ENCODE measurements at regions not wholly inside any gene's neighbourhood (a gene's known extent, or its start where the extent isn't known, plus 50 kb on each side); places are given as distances from the start of the nearest gene placed in this dataset.

DNA sequence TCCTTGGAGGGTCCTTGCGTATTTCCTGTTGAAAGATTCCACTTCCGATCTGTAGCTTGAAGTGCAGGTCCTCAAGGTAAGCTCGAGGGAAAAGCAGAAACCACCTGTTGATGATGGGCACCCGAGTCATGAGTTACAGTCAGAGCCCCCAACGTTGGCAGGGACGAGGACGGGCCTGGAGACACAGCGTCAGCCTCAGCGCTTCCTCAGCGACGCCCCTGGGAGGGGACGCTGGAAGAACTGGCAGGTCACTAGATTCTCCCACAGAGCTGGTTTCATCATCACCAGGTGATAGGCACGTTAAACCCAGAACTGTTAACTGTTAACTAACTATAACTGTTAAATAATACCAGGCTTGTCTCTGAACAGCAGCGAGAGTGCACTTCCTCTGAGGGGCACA is 101.8 kb downstream of the TNFAIP2 start (continued):
- TF ChIP-seq TBX2 (CRISPR knock-in tag; IDR thresholded peaks at IDR 0.05; ENCODE audit: borderline replicate concordance), result 0 out of 2 replicates have a peak, but pooled peaks have one; percentile 38
- no peak for TF ChIP-seq ZNF460 (CRISPR knock-in tag; IDR thresholded peaks at IDR 0.05; ENCODE audit: borderline replicate concordance)
- no peak for TF ChIP-seq ZNF557 (CRISPR knock-in tag; IDR thresholded peaks at IDR 0.05)
- TF ChIP-seq, protein P1, sequence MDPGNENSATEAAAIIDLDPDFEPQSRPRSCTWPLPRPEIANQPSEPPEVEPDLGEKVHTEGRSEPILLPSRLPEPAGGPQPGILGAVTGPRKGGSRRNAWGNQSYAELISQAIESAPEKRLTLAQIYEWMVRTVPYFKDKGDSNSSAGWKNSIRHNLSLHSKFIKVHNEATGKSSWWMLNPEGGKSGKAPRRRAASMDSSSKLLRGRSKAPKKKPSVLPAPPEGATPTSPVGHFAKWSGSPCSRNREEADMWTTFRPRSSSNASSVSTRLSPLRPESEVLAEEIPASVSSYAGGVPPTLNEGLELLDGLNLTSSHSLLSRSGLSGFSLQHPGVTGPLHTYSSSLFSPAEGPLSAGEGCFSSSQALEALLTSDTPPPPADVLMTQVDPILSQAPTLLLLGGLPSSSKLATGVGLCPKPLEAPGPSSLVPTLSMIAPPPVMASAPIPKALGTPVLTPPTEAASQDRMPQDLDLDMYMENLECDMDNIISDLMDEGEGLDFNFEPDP (CRISPR knock-in tag; conservative IDR thresholded peaks at IDR 0.05), result 0 out of 2 replicates have a peak, but pooled peaks have one; percentile 73
- TF ChIP-seq HOXA3 (CRISPR knock-in tag; IDR thresholded peaks at IDR 0.05), result peak; percentile 42; the same call in 1 of the 2 replicates
- TF ChIP-seq ZNF780A (CRISPR knock-in tag; IDR thresholded peaks at IDR 0.05), result no peak
- TF ChIP-seq, protein P2, sequence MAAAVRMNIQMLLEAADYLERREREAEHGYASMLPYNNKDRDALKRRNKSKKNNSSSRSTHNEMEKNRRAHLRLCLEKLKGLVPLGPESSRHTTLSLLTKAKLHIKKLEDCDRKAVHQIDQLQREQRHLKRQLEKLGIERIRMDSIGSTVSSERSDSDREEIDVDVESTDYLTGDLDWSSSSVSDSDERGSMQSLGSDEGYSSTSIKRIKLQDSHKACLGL (CRISPR knock-in tag; IDR thresholded peaks at IDR 0.05), result 0 out of 2 replicates have a peak, but pooled peaks have one; percentile 46
- TF ChIP-seq U2AF1 (optimal IDR thresholded peaks at IDR 0.05; ENCODE audit: low read depth, low read length), result no peak
- no peak for TF ChIP-seq CBX5 (CRISPR knock-in tag; IDR thresholded peaks at IDR 0.05; ENCODE audit: borderline replicate concordance)
- no peak for TF ChIP-seq ZNF12 (CRISPR knock-in tag; IDR thresholded peaks at IDR 0.05)
- TF ChIP-seq, protein P3, sequence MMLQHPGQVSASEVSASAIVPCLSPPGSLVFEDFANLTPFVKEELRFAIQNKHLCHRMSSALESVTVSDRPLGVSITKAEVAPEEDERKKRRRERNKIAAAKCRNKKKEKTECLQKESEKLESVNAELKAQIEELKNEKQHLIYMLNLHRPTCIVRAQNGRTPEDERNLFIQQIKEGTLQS (CRISPR knock-in tag; IDR thresholded peaks at IDR 0.05), result 0 out of 2 replicates have a peak, but pooled peaks have one; percentile 47
- TF ChIP-seq FOXC1 (CRISPR knock-in tag; IDR thresholded peaks at IDR 0.05; ENCODE audit: borderline replicate concordance), result 0 out of 2 replicates have a peak, but pooled peaks have one; percentile 29
- TF ChIP-seq GATAD2A (CRISPR knock-in tag; IDR thresholded peaks at IDR 0.05), result peak; percentile 23; the same call in 1 of the 2 replicates
- TF ChIP-seq, protein P4, sequence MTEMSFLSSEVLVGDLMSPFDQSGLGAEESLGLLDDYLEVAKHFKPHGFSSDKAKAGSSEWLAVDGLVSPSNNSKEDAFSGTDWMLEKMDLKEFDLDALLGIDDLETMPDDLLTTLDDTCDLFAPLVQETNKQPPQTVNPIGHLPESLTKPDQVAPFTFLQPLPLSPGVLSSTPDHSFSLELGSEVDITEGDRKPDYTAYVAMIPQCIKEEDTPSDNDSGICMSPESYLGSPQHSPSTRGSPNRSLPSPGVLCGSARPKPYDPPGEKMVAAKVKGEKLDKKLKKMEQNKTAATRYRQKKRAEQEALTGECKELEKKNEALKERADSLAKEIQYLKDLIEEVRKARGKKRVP (CRISPR knock-in tag; IDR thresholded peaks at IDR 0.05), result 0 out of 4 replicates have a peak, but pooled peaks of 1 of the 2 experiments have one; percentile 20
- TF ChIP-seq, protein P5, sequence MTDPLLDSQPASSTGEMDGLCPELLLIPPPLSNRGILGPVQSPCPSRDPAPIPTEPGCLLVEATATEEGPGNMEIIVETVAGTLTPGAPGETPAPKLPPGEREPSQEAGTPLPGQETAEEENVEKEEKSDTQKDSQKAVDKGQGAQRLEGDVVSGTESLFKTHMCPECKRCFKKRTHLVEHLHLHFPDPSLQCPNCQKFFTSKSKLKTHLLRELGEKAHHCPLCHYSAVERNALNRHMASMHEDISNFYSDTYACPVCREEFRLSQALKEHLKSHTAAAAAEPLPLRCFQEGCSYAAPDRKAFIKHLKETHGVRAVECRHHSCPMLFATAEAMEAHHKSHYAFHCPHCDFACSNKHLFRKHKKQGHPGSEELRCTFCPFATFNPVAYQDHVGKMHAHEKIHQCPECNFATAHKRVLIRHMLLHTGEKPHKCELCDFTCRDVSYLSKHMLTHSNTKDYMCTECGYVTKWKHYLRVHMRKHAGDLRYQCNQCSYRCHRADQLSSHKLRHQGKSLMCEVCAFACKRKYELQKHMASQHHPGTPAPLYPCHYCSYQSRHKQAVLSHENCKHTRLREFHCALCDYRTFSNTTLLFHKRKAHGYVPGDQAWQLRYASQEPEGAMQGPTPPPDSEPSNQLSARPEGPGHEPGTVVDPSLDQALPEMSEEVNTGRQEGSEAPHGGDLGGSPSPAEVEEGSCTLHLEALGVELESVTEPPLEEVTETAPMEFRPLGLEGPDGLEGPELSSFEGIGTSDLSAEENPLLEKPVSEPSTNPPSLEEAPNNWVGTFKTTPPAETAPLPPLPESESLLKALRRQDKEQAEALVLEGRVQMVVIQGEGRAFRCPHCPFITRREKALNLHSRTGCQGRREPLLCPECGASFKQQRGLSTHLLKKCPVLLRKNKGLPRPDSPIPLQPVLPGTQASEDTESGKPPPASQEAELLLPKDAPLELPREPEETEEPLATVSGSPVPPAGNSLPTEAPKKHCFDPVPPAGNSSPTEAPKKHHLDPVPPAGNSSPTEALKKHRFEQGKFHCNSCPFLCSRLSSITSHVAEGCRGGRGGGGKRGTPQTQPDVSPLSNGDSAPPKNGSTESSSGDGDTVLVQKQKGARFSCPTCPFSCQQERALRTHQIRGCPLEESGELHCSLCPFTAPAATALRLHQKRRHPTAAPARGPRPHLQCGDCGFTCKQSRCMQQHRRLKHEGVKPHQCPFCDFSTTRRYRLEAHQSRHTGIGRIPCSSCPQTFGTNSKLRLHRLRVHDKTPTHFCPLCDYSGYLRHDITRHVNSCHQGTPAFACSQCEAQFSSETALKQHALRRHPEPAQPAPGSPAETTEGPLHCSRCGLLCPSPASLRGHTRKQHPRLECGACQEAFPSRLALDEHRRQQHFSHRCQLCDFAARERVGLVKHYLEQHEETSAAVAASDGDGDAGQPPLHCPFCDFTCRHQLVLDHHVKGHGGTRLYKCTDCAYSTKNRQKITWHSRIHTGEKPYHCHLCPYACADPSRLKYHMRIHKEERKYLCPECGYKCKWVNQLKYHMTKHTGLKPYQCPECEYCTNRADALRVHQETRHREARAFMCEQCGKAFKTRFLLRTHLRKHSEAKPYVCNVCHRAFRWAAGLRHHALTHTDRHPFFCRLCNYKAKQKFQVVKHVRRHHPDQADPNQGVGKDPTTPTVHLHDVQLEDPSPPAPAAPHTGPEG (CRISPR knock-in tag; IDR thresholded peaks at IDR 0.05), result no peak
- TF ChIP-seq ZNF652 (CRISPR knock-in tag; IDR thresholded peaks at IDR 0.05; ENCODE audit: borderline replicate concordance, low read depth), result peak; percentile 31; the same call in 1 of the 2 replicates
- no peak for TF ChIP-seq ZNF761 (CRISPR knock-in tag; conservative IDR thresholded peaks at IDR 0.05)

Measured in HepG2 (cell line).